Esophagus squamous epithelium (tissue), 5 donors: ENCODE measurements at regions not wholly inside any gene's neighbourhood (a gene's known extent, or its start where the extent isn't known, plus 50 kb on each side); places are given as distances from the start of the nearest gene placed in this dataset.

Experiments
- DNase-seq: peaks from one replicate; lab custom pipeline; 2025; lab: John Stamatoyannopoulos, UW
- H3K27ac ChIP-seq, 4 donors: fragments of 200-600 bp; sonication (generic); one replicate each; pipeline ENCODE4 v1.5.1; 2016 to 2019; ENCODE audit warnings: mild to moderate bottlenecking in 1 of 4
- H3K27me3 ChIP-seq, 4 donors: fragments of 200-600 bp; sonication (generic); 1 replicate in 3 of 4; 2 replicates in 1 of 4; pipeline versions ENCODE4 v1.5.1 to v1.6.0; 2017 to 2021; ENCODE audit warnings: antibody characterized with exemption in 1 of 4
- H3K36me3 ChIP-seq, 3 donors: fragments of 200-600 bp; sonication (generic); one replicate each; pipeline ENCODE4 v1.5.1; 2016 to 2019
- H3K4me1 ChIP-seq, 3 donors: fragments of 200-600 bp; sonication (generic); one replicate each; pipeline ENCODE4 v1.5.1; 2017 to 2019
- H3K4me3 ChIP-seq, 4 donors: fragments of 200-600 bp; sonication (generic); 1 replicate in 3 of 4; 2 replicates in 1 of 4; pipeline ENCODE4 v1.5.1; 2016 to 2019; ENCODE audit warnings: mild to moderate bottlenecking in 2 of 4, moderate library complexity in 1 of 4
- H3K9me3 ChIP-seq, 3 donors: fragments of 200-600 bp; sonication (generic); one replicate each; pipeline ENCODE4 v1.5.1; 2016 to 2019
- CTCF ChIP-seq, 6 experiments: fragments of 450-650 bp in 4 of 6; fragments of 200-600 bp in 2 of 6; sonication (generic) in 2 of 6; IDR thresholded peaks; one replicate each; pipeline ENCODE4 v1.5.1; 2016 to 2019; ENCODE audit warnings: antibody characterized with exemption in 6 of 6, mild to moderate bottlenecking in 4 of 6, moderate library complexity in 4 of 6
- POLR2A ChIP-seq, 4 donors: fragments of 450-650 bp; IDR thresholded peaks; one replicate each; pipeline ENCODE4 v1.6.1; 2017; ENCODE audit warnings: antibody characterized with exemption in 4 of 4, mild to moderate bottlenecking in 4 of 4, moderate library complexity in 3 of 4
- WGBS, 2 donors: methylation state at CpG; one replicate each; pipeline ENCODE4 v1.1.5; 2018; 5-methylcytosine and 5-hydroxymethylcytosine counted together
- intact Hi-C: fragments of 100-400 bp; cut with DNase I; formaldehyde crosslinking; loops from one replicate; pipeline ENCODE4 v1.15.0; 2022
- donor health status: DM: yes; HTN: yes; CAD: no.

DNA sequence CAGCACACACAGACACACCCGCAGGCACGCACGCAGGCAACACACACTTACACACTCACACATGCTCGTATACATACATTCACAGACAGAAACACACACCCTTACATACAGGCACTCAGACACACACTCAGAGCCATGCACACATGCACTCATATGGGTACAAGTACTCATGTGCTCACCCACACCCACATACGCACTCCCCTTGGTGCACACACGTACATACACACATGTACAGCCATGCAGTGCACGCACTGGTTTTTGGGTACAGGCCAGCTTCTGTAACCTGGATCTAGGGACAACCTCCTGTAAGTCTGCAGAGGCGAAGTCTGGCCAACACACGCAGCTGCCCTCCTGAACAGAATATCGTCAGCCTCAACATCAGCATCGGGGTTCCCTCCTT is 221.3 kb upstream of the RTL1 start:
- 80 to 95% methylated on average over 4 to 8 of the region's 11 CpGs for WGBS, 2 donors
- TF ChIP-seq POLR2A (IDR thresholded peaks at IDR 0.05), result no peak
- TF ChIP-seq CTCF (IDR thresholded peaks at IDR 0.05), result no peak
- intact Hi-C loops, result no loop called here
- no peak overlapping the region for H3K4me3 ChIP-seq
- no peak for DNase-seq
- no peaks in the 10 kb centered on the region for H3K4me1 ChIP-seq
- H3K36me3 ChIP-seq, result no peaks in the 10 kb centered on the region
- H3K27me3 ChIP-seq, result peaks cover 0 to 22% (median 0%) of the 10 kb centered on the region in 4 donors
- H3K9me3 ChIP-seq, result no peaks in the 10 kb centered on the region
- no peak overlapping the region for H3K27ac ChIP-seq

DNA sequence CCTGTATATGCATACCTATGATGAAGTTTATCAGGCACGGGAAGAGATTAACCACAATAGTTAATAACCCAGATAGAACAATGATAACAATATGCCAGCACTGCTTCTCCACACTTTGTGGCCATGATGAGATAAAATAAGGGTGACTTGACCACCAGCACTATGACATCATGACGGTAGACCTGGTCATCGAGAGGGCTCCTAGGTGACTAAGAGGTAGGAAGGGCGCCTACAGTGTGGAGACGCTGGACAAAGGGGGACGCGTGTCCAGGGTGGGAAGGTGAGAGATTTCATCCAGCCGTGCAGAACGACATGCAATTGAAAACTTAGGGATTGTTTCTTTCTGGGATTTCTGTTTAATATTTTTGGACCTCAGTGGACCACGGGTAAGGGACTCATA is 221.8 kb upstream of the RTL1 start:
- Histone ChIP-seq H3K4me1 (no peaks in the 10 kb centered on the region), H3K9me3 (no peaks in the 10 kb centered on the region), H3K27ac (no peak overlapping the region), H3K4me3 (no peak overlapping the region), H3K27me3 (peaks cover 0 to 21% (median 0%) of the 10 kb centered on the region in 4 donors), H3K36me3 (no peaks in the 10 kb centered on the region)
- DNase-seq, result no peak
- intact Hi-C loops, result no loop called here
- TF ChIP-seq POLR2A (IDR thresholded peaks at IDR 0.05), result no peak
- no peak for TF ChIP-seq CTCF (IDR thresholded peaks at IDR 0.05)
- WGBS, 2 donors, result 85 to 90% methylated on average over 10 of the region's 10 CpGs

- Histone ChIP-seq H3K4me1 (no peaks in the 10 kb centered on the region), H3K4me3 (no peak overlapping the region), H3K27ac (no peak overlapping the region), H3K9me3 (no peaks in the 10 kb centered on the region), H3K27me3 (peaks cover 0 to 25% (median 0%) of the 10 kb centered on the region in 4 donors), H3K36me3 (no peaks in the 10 kb centered on the region)
- no peak for DNase-seq
- 83 to 91% methylated on average over 13 to 25 of the region's 37 CpGs for WGBS, 2 donors
- TF ChIP-seq CTCF (IDR thresholded peaks at IDR 0.05), result no peak
- TF ChIP-seq POLR2A (IDR thresholded peaks at IDR 0.05), result no peak
- intact Hi-C loops, result no loop called here
Observed at GRCh38 chr14:101125719-101126651, 222.5 kb upstream of the RTL1 start.

GRCh38 chr14:101126731-101127130 is 223.2 kb upstream of the RTL1 start:
- no peak for DNase-seq
- Histone ChIP-seq H3K27me3 (peaks cover 0 to 32% (median 0%) of the 10 kb centered on the region in 4 donors), H3K27ac (no peak overlapping the region), H3K9me3 (no peaks in the 10 kb centered on the region), H3K4me1 (no peaks in the 10 kb centered on the region), H3K36me3 (no peaks in the 10 kb centered on the region), H3K4me3 (no peak overlapping the region)
- 93% methylated on average over 2 of the region's 4 CpGs; no CpG with 5 or more reads in 1 of the 2 donors for WGBS, 2 donors
- intact Hi-C loops, result no loop called here
- TF ChIP-seq POLR2A (IDR thresholded peaks at IDR 0.05) (no peak), CTCF (IDR thresholded peaks at IDR 0.05) (no peak)

DNA sequence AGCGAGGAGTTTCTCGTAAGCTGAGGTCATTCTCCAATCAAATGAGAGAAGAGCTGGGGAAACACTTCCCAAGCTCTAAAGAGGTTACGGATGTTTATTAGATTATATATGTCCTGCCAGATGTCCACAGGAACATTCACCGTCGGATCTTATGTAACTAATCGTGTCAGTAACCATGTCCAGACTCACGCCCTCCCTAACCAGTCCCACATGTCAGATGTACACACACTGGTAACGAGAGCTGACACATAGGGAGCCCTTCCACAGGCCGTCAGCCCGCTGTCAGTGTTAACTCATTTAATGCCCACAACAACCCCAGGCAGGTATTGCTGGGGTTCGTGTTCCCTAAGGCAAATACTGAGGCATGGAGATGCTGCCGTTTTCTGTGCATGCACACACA is 223.7 kb upstream of the RTL1 start:
- TF ChIP-seq CTCF (IDR thresholded peaks at IDR 0.05) (no peak), POLR2A (IDR thresholded peaks at IDR 0.05) (no peak)
- Histone ChIP-seq H3K36me3 (no peaks in the 10 kb centered on the region), H3K27me3 (peaks cover 0 to 37% (median 0%) of the 10 kb centered on the region in 4 donors), H3K4me3 (no peak overlapping the region), H3K4me1 (no peaks in the 10 kb centered on the region), H3K9me3 (no peaks in the 10 kb centered on the region), H3K27ac (no peak overlapping the region)
- DNase-seq, result no peak
- intact Hi-C loops, result no loop called here
- WGBS, 2 donors, result 66 to 71% methylated on average over 6 to 12 of the region's 12 CpGs
